Activated naive CD4-positive, alpha-beta T cell treated with Interleukin-2 at 50 U/mL for 16 hours (primary cell): ENCODE measurements at regions not wholly inside any gene's neighbourhood (a gene's known extent, or its start where the extent isn't known, plus 50 kb on each side); places are given as distances from the start of the nearest gene placed in this dataset.
"Not testable (repeated sequence)": the region's sequence is repeated elsewhere in the genome, so short reads cannot be mapped to it uniquely, and the experiment has no call there.

Experiments used
- DNase-seq: peaks from one replicate; pipeline ENCODE4 v3.0.0-alpha.2; 2020

GRCh38 chr13:87122551-87122950, 548.6 kb upstream of the SLITRK5 start:
- no peak for DNase-seq

- no peak for DNase-seq
These were observed 547.0 kb upstream of the SLITRK5 start for GRCh38 chr13:87123987-87124784.

GRCh38 chr13:87124785-87125074, 546.4 kb upstream of the SLITRK5 start:
- DNase-seq = no peak

GRCh38 chr13:87128036-87128435, 543.1 kb upstream of the SLITRK5 start:
- no peak for DNase-seq

- DNase-seq = no peak
These were observed 542.7 kb upstream of the SLITRK5 start for GRCh38 chr13:87128491-87128890.

- DNase-seq = no peak
These were observed 541.4 kb upstream of the SLITRK5 start for GRCh38 chr13:87129602-87130300.

GRCh38 chr13:87130423-87130822, 540.7 kb upstream of the SLITRK5 start:
- DNase-seq = no peak

GRCh38 chr13:87131611-87132010, 539.6 kb upstream of the SLITRK5 start:
- no peak for DNase-seq

- DNase-seq = no peak
These were observed 532.3 kb upstream of the SLITRK5 start for GRCh38 chr13:87138866-87139265.

- no peak for DNase-seq
These were observed 524.1 kb upstream of the SLITRK5 start for GRCh38 chr13:87147076-87147475.

GRCh38 chr13:87153371-87153770, 517.8 kb upstream of the SLITRK5 start:
- DNase-seq = no peak

- DNase-seq = no peak
These were observed 504.8 kb upstream of the SLITRK5 start for GRCh38 chr13:87166348-87166747.

- DNase-seq = no peak
These were observed 502.8 kb upstream of the SLITRK5 start for GRCh38 chr13:87168390-87168789.

GRCh38 chr13:87169337-87169736, 501.8 kb upstream of the SLITRK5 start:
- no peak for DNase-seq

- DNase-seq = no peak
These were observed 498.9 kb upstream of the SLITRK5 start for GRCh38 chr13:87172166-87172835.

- not testable (repeated sequence) for DNase-seq
These were observed 486.0 kb upstream of the SLITRK5 start for GRCh38 chr13:87185138-87185537.

- DNase-seq = not testable (repeated sequence)
These were observed 484.5 kb upstream of the SLITRK5 start for GRCh38 chr13:87186647-87187046.

GRCh38 chr13:87191485-87191884, 479.7 kb upstream of the SLITRK5 start:
- DNase-seq = not testable (repeated sequence)

- no peak for DNase-seq
These were observed 472.8 kb upstream of the SLITRK5 start for GRCh38 chr13:87198371-87198770.

- DNase-seq = no peak
These were observed 464.5 kb upstream of the SLITRK5 start for GRCh38 chr13:87206708-87207107.

- no peak for DNase-seq
These were observed 463.7 kb upstream of the SLITRK5 start for GRCh38 chr13:87207280-87208003.

GRCh38 chr13:87208636-87209035, 462.5 kb upstream of the SLITRK5 start:
- DNase-seq = no peak

- no peak for DNase-seq
These were observed 436.2 kb upstream of the SLITRK5 start for GRCh38 chr13:87234981-87235380.
